SK-N-SH (cell line): ENCODE measurements at regions not wholly inside any gene's neighbourhood (a gene's known extent, or its start where the extent isn't known, plus 50 kb on each side); places are given as distances from the start of the nearest gene placed in this dataset.

Source experiments
- CTCF ChIA-PET: fragments of 300-600, 350-600 bp; formaldehyde crosslinking; extraction: SDS; loops from one replicate; lab custom pipeline; 2021; lab: Yijun Ruan, JAX
- POLR2A ChIA-PET: fragments of 350-600 bp; sonication (Branson Sonifier 250); formaldehyde crosslinking; extraction: SDS; loops from one replicate; lab custom pipeline; 2020; ENCODE audit warnings: antibody characterized with exemption, inconsistent platforms; lab: Yijun Ruan, JAX
- DNase-seq: peaks from one replicate; pipeline ENCODE4 v3.0.0; 2012
- H2AFZ ChIP-seq: fragments of 200-600 bp; sonication (generic); 2 replicates; pipeline ENCODE4 v1.8.1; 2016; ENCODE audit warnings: antibody characterized with exemption, mild to moderate bottlenecking, low read depth
- H3F3A ChIP-seq: fragments of 200-600 bp; sonication (generic); replicated peaks from 2 replicates; pipeline ENCODE3; 2016; ENCODE audit warnings: antibody characterized with exemption, mild to moderate bottlenecking; ENCODE audit not compliant: insufficient read depth
- H3K27ac ChIP-seq, 2 experiments: fragments of 200-500 bp in 1 of 2; fragments of 200-600 bp in 1 of 2; sonication (Bioruptor generic) in 1 of 2; sonication (generic), shearing (Covaris generic) in 1 of 2; 2 replicates each; pipeline versions ENCODE4 v1.5.1 to v1.6.1; 2014 to 2016; ENCODE audit warnings: low read depth in 2 of 2, inconsistent platforms in 1 of 2, low read length in 1 of 2, mild to moderate bottlenecking in 1 of 2, mixed read lengths in 1 of 2
- H3K27me3 ChIP-seq: fragments of 200-600 bp; sonication (generic), shearing (Covaris generic); 2 replicates; pipeline ENCODE4 v1.6.1; 2016; ENCODE audit warnings: mixed run types; ENCODE audit not compliant: insufficient read depth
- H3K36me3 ChIP-seq, 2 experiments: fragments of 200-500 bp in 1 of 2; fragments of 200-600 bp in 1 of 2; sonication (Bioruptor generic) in 1 of 2; sonication (generic) in 1 of 2; replicated peaks in 1 of 2; 2 replicates each; pipeline versions ENCODE3 to v1.5.1; 2014 to 2016; ENCODE audit warnings: low read length in 1 of 2, mild to moderate bottlenecking in 1 of 2; ENCODE audit not compliant: insufficient read depth in 2 of 2, control insufficient read depth in 1 of 2
- H3K4me1 ChIP-seq, 2 experiments: fragments of 200-500 bp in 1 of 2; fragments of 200-600 bp in 1 of 2; sonication (Bioruptor generic) in 1 of 2; sonication (generic), shearing (Covaris generic) in 1 of 2; 2 replicates each; pipeline versions ENCODE4 v1.5.1 to v1.6.1; 2014 to 2016; ENCODE audit warnings: low read depth in 1 of 2, low read length in 1 of 2, mixed run types in 1 of 2; ENCODE audit not compliant: insufficient read depth in 2 of 2, control insufficient read depth in 1 of 2
- H3K4me2 ChIP-seq: fragments of 200-600 bp; sonication (generic), shearing (Covaris generic); 2 replicates; pipeline ENCODE4 v1.6.1; 2017; ENCODE audit warnings: mixed run types
- H3K4me3 ChIP-seq, 2 experiments: fragments of 200-500 bp in 1 of 2; fragments of 200-600 bp in 1 of 2; sonication (Bioruptor generic) in 1 of 2; sonication (generic), shearing (Covaris generic) in 1 of 2; 2 replicates each; pipeline versions ENCODE4 v1.5.1 to v1.8.1; 2014 to 2016; ENCODE audit warnings: low read depth in 2 of 2, inconsistent platforms in 1 of 2, low read length in 1 of 2, mild to moderate bottlenecking in 1 of 2, mixed read lengths in 1 of 2, moderate library complexity in 1 of 2
- H3K79me2 ChIP-seq: fragments of 200-600 bp; sonication (generic); 2 replicates; pipeline ENCODE4 v1.8.1; 2017; ENCODE audit warnings: mild to moderate bottlenecking; ENCODE audit not compliant: insufficient read depth
- H3K9ac ChIP-seq: fragments of 200-600 bp; sonication (generic); 2 replicates; pipeline ENCODE4 v1.6.1; 2017; ENCODE audit warnings: mixed run types
- H3K9me2 ChIP-seq: fragments of 200-600 bp; sonication (generic); 2 replicates; pipeline ENCODE4 v1.6.1; 2017; ENCODE audit warnings: mixed run types
- H3K9me3 ChIP-seq: fragments of 200-600 bp; sonication (generic); 2 replicates; pipeline ENCODE4 v1.6.1; 2017; ENCODE audit warnings: mixed run types, mild to moderate bottlenecking, moderate library complexity
- H4K20me1 ChIP-seq: fragments of 200-600 bp; sonication (generic); 2 replicates; pipeline ENCODE4 v1.6.1; 2017; ENCODE audit warnings: mild to moderate bottlenecking, mixed run types; ENCODE audit not compliant: insufficient read depth
- CHD2 ChIP-seq: fragments of 150-350 bp; IDR thresholded peaks from 2 replicates; pipeline ENCODE4 v1.6.1; 2018; ENCODE audit warnings: low read length; ENCODE audit not compliant: partially characterized antibody
- ELF1 ChIP-seq: IDR thresholded peaks from 2 replicates; pipeline ENCODE4 v1.4.0; 2012
- EP300 ChIP-seq, 2 experiments: IDR thresholded peaks; 2 replicates each; pipeline versions ENCODE4 v1.4.0 to v1.6.1; 2012; ENCODE audit warnings: borderline replicate concordance in 1 of 2, low read depth in 1 of 2, low read length in 1 of 2
- FOXJ3 ChIP-seq: sonication (generic); formaldehyde crosslinking; IDR thresholded peaks from 2 replicates; pipeline ENCODE4 v1.5.1; 2020; ENCODE audit warnings: mild to moderate bottlenecking, missing genetic modification reagents
- GABPA ChIP-seq: IDR thresholded peaks from 2 replicates; pipeline ENCODE4 v1.4.0; 2012; ENCODE audit warnings: low read depth, mild to moderate bottlenecking
- MEF2A ChIP-seq: IDR thresholded peaks from 2 replicates; pipeline ENCODE4 v1.4.0; 2012; ENCODE audit warnings: low read depth, borderline replicate concordance
- NRF1 ChIP-seq: IDR thresholded peaks from 2 replicates; pipeline ENCODE4 v1.6.1; 2012; ENCODE audit warnings: low read depth, mild to moderate bottlenecking, low read length
- RXRA ChIP-seq: IDR thresholded peaks from 2 replicates; pipeline ENCODE4 v1.4.0; 2012; ENCODE audit warnings: low read depth, mild to moderate bottlenecking, borderline replicate concordance
- TEAD4 ChIP-seq: IDR thresholded peaks from 2 replicates; pipeline ENCODE4 v1.4.0; 2012; ENCODE audit warnings: mild to moderate bottlenecking, borderline replicate concordance; ENCODE audit not compliant: insufficient read depth
- YY1 ChIP-seq: IDR thresholded peaks from 2 replicates; pipeline ENCODE4 v1.4.0; 2012; ENCODE audit warnings: low read depth, mild to moderate bottlenecking
- WGBS: methylation state at CpG from one replicate; pipeline ENCODE4 v1.1.6; 2017; ENCODE audit warnings: low lambda C conversion rate; 5-methylcytosine and 5-hydroxymethylcytosine counted together
- TF ChIP-seq, protein P1 (sequence below): fragments of 200-600 bp; sonication (generic); IDR thresholded peaks from 2 replicates; pipeline ENCODE4 v1.6.1; 2017; ENCODE audit warnings: antibody characterized with exemption, mild to moderate bottlenecking, moderate library complexity
- TF ChIP-seq, protein P2 (sequence below): IDR thresholded peaks from 2 replicates; pipeline ENCODE4; 2012
- TF ChIP-seq, protein P3 (sequence below): fragments of 150-350 bp; IDR thresholded peaks from 2 replicates; pipeline ENCODE4 v1.6.1; 2017; ENCODE audit warnings: antibody characterized with exemption, low read length, low read depth, borderline replicate concordance
- TF ChIP-seq, protein P4 (sequence below): IDR thresholded peaks from 2 replicates; pipeline ENCODE4 v1.6.1; 2012; ENCODE audit warnings: mild to moderate bottlenecking, low read depth, low read length, moderate library complexity

DNA sequence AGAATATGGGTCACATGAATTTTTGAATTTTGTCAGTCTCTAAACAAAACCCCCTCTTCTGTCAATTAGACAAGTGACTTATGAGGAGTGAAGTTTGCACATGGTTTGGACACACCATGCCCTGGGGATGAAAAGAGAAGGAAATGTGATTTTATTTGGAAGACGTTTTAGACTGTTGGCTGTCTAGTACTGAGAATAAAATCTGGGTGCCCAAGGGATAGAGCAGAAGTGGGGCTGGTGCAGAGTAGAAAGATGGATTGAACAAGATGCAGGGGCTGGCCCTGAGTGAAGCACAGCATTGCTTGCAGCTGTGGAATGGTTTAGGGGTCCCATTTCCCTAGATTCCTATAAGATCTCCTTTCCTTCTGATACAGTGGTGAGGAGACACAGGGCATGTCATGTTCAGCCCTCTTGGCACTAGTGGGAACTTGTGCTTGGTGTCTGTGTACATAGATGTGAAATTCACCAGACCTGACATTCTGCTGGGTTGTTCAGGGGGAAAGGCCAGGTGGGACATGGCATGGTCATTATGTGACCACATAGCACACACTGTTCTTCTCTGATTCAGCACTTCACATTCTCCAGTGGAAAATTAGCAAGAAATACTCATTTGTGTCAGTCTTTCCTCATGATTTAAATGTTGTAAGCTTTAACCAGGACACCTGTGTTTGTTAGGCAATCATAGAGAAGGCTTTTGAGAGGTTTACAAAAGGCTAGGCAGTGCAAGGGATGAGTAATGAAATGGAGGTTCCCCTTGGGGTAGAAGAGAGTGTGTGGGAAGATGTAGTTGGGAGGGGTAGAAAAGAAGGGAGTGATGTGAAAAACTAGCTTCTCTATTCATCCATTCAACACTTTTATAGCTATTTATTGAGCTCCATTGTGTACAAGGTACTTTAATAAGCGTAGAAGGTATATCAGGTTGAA is 202.3 kb upstream of the IGF1 start (continued):
- TF ChIP-seq, protein P1, sequence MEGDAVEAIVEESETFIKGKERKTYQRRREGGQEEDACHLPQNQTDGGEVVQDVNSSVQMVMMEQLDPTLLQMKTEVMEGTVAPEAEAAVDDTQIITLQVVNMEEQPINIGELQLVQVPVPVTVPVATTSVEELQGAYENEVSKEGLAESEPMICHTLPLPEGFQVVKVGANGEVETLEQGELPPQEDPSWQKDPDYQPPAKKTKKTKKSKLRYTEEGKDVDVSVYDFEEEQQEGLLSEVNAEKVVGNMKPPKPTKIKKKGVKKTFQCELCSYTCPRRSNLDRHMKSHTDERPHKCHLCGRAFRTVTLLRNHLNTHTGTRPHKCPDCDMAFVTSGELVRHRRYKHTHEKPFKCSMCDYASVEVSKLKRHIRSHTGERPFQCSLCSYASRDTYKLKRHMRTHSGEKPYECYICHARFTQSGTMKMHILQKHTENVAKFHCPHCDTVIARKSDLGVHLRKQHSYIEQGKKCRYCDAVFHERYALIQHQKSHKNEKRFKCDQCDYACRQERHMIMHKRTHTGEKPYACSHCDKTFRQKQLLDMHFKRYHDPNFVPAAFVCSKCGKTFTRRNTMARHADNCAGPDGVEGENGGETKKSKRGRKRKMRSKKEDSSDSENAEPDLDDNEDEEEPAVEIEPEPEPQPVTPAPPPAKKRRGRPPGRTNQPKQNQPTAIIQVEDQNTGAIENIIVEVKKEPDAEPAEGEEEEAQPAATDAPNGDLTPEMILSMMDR: no peak
- TF ChIP-seq, protein P2, sequence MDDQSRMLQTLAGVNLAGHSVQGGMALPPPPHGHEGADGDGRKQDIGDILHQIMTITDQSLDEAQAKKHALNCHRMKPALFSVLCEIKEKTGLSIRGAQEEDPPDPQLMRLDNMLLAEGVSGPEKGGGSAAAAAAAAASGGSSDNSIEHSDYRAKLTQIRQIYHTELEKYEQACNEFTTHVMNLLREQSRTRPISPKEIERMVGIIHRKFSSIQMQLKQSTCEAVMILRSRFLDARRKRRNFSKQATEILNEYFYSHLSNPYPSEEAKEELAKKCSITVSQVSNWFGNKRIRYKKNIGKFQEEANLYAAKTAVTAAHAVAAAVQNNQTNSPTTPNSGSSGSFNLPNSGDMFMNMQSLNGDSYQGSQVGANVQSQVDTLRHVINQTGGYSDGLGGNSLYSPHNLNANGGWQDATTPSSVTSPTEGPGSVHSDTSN: no peak
- TF ChIP-seq, protein P3, sequence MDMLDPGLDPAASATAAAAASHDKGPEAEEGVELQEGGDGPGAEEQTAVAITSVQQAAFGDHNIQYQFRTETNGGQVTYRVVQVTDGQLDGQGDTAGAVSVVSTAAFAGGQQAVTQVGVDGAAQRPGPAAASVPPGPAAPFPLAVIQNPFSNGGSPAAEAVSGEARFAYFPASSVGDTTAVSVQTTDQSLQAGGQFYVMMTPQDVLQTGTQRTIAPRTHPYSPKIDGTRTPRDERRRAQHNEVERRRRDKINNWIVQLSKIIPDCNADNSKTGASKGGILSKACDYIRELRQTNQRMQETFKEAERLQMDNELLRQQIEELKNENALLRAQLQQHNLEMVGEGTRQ: no peak
- TF ChIP-seq EP300 (IDR thresholded peaks at IDR 0.05; ENCODE audit: borderline replicate concordance in 1 of 2, low read depth in 1 of 2, low read length in 1 of 2) (no peak), YY1 (no peak), NRF1 (no peak), CHD2 (no peak), MEF2A (no peak), TEAD4 (no peak)

DNA sequence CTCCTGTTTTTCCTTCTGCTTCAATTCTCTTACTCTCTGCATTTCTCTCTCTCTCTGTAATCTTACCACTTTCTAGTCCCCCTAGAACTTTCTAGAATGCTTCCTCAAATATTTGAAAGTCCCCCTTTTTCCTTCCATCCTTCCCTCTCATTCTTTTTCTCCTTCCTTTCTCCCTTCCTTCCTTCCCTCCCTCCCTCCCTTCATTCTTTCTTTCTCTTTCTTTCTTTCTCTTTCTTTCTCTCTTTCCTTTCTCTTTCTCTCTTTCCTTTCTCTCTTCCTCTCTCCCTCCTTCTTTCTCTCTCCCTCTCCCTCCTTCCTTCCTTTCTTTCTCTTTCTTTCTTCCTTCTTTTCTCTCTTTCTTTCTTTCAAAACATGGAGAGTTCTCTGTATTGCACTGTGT is 201.4 kb upstream of the IGF1 start:
- Histone ChIP-seq H3K9me3 (no peaks in the 10 kb centered on the region), H3K4me2 (no peak overlapping the region), H3K27ac (no peak overlapping the region), H3K36me3 (no peaks in the 10 kb centered on the region), H3K27me3 (no peaks in the 10 kb centered on the region), H4K20me1 (no peaks in the 10 kb centered on the region), H3K9ac (no peak overlapping the region), H3F3A (no peaks in the 10 kb centered on the region), H3K9me2 (no peaks in the 10 kb centered on the region), H2AFZ (no peak overlapping the region), H3K79me2 (no peaks in the 10 kb centered on the region), H3K4me1 (no peaks in the 10 kb centered on the region), H3K4me3 (no peak overlapping the region)
- CTCF ChIA-PET: no interaction called here
- no peak for DNase-seq
- POLR2A ChIA-PET: no interaction called here
- TF ChIP-seq ELF1: no peak

DNA sequence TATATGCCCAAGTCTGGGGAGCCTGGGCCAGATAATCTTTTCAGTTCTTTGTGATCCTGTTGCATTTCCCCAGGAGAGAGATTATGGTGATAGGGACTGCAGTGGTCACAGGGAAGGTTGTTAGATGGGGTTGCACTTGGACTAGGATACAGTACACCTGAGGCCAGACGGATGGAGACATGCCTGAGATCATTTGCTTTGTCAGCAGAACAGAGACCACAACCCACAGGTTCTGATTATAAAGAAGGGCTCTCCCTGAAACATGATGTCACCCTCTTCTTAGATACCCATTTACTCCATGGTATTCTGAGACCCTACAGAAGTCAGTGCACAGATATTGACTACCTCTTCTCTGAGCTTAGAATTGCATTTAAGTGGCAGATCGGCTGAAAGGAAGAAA is 200.9 kb upstream of the IGF1 start:
- 35% methylated on average over 2 of the region's 2 CpGs for WGBS
- H3F3A ChIP-seq: no peaks in the 10 kb centered on the region
- H3K27ac ChIP-seq: no peak overlapping the region
- H3K9ac ChIP-seq: no peak overlapping the region
- no peaks in the 10 kb centered on the region for H3K4me1 ChIP-seq
- no peaks in the 10 kb centered on the region for H3K9me2 ChIP-seq
- H3K27me3 ChIP-seq: no peaks in the 10 kb centered on the region
- POLR2A ChIA-PET: no interaction called here
- CTCF ChIA-PET: no interaction called here
- no peak for DNase-seq
- H3K4me3 ChIP-seq: no peak overlapping the region
- H3K9me3 ChIP-seq: no peaks in the 10 kb centered on the region
- no peaks in the 10 kb centered on the region for H4K20me1 ChIP-seq
- no peak overlapping the region for H3K4me2 ChIP-seq
- no peaks in the 10 kb centered on the region for H3K79me2 ChIP-seq
- H3K36me3 ChIP-seq: no peaks in the 10 kb centered on the region
- H2AFZ ChIP-seq: no peak overlapping the region
- TF ChIP-seq EP300 (IDR thresholded peaks at IDR 0.05; ENCODE audit: borderline replicate concordance in 1 of 2, low read depth in 1 of 2, low read length in 1 of 2) (no peak), ELF1 (no peak), RXRA (no peak), TEAD4 (no peak), FOXJ3 (CRISPR knock-in tag) (no peak), GABPA (no peak)
- TF ChIP-seq, protein P4, sequence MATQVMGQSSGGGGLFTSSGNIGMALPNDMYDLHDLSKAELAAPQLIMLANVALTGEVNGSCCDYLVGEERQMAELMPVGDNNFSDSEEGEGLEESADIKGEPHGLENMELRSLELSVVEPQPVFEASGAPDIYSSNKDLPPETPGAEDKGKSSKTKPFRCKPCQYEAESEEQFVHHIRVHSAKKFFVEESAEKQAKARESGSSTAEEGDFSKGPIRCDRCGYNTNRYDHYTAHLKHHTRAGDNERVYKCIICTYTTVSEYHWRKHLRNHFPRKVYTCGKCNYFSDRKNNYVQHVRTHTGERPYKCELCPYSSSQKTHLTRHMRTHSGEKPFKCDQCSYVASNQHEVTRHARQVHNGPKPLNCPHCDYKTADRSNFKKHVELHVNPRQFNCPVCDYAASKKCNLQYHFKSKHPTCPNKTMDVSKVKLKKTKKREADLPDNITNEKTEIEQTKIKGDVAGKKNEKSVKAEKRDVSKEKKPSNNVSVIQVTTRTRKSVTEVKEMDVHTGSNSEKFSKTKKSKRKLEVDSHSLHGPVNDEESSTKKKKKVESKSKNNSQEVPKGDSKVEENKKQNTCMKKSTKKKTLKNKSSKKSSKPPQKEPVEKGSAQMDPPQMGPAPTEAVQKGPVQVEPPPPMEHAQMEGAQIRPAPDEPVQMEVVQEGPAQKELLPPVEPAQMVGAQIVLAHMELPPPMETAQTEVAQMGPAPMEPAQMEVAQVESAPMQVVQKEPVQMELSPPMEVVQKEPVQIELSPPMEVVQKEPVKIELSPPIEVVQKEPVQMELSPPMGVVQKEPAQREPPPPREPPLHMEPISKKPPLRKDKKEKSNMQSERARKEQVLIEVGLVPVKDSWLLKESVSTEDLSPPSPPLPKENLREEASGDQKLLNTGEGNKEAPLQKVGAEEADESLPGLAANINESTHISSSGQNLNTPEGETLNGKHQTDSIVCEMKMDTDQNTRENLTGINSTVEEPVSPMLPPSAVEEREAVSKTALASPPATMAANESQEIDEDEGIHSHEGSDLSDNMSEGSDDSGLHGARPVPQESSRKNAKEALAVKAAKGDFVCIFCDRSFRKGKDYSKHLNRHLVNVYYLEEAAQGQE: no peak
- TF ChIP-seq, protein P1: no peak
